Nephron (organoid): ENCODE measurements at regions not wholly inside any gene's neighbourhood (a gene's known extent, or its start where the extent isn't known, plus 50 kb on each side); places are given as distances from the start of the nearest gene placed in this dataset.

Experiments used
- H3K27ac Mint-ChIP-seq, 3 experiments: 2 replicates each; pipeline ENCODE4 v1.8.0; 2020; ENCODE audit warnings: mixed read lengths in 3 of 3, mild to moderate bottlenecking in 2 of 3, moderate library complexity in 1 of 3
- H3K27me3 Mint-ChIP-seq: 2 replicates; pipeline ENCODE4 v1.8.0; 2021; ENCODE audit warnings: low read depth, mild to moderate bottlenecking, moderate library complexity, mixed read lengths
- H3K36me3 Mint-ChIP-seq: 2 replicates; pipeline ENCODE4 v1.8.0; 2020; ENCODE audit warnings: low read depth, mixed read lengths
- H3K4me1 Mint-ChIP-seq: 2 replicates; pipeline ENCODE4 v1.8.0; 2020; ENCODE audit warnings: mixed read lengths
- H3K4me3 Mint-ChIP-seq, 3 experiments: 2 replicates each; pipeline ENCODE4 v1.8.0; 2020; ENCODE audit warnings: mild to moderate bottlenecking in 3 of 3, mixed read lengths in 3 of 3, moderate library complexity in 2 of 3
- H3K9me3 Mint-ChIP-seq: 2 replicates; pipeline ENCODE4 v1.8.0; 2020; ENCODE audit warnings: mixed read lengths
- TF ChIP-seq, protein P1 (sequence below), 3 experiments: fragments of 200-600 bp; sonication (generic); IDR thresholded peaks; one replicate each; pipeline ENCODE4 v1.5.0; 2021; ENCODE audit warnings: antibody characterized with exemption in 3 of 3; ENCODE audit not compliant: unreplicated experiment in 3 of 3

DNA sequence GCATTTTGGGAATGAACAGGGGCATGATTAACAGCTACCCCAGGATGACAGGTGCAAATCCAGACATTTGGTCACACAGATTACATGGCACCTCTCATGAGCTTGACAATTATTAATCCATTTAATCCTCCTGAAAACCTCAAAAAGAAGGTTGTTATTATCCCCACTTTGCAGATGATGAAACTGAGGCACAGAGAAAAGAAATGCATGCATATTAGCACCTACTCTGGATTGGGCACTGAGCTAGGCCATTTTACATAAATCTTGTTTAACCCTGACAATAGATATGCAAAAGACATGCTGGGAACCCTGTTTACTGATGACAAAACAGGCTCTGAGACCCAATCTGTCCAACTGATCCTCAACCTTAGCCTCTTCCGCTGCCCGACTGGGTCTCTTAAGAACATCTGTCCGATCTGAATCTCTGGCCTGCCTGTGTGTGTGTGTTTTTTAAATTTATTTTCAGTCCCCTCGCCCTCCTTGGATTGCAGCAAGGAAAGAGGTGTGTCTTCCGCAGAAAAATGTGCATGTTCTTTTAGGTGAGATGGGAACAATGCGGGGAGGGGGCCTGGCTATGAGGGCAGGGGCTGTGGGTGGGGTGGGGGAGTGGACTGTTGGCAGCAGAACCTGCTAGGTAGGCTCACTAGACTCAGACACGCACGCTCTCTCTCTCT lies 162.5 kb downstream of the WNT7A start:
- TF ChIP-seq, protein P1, sequence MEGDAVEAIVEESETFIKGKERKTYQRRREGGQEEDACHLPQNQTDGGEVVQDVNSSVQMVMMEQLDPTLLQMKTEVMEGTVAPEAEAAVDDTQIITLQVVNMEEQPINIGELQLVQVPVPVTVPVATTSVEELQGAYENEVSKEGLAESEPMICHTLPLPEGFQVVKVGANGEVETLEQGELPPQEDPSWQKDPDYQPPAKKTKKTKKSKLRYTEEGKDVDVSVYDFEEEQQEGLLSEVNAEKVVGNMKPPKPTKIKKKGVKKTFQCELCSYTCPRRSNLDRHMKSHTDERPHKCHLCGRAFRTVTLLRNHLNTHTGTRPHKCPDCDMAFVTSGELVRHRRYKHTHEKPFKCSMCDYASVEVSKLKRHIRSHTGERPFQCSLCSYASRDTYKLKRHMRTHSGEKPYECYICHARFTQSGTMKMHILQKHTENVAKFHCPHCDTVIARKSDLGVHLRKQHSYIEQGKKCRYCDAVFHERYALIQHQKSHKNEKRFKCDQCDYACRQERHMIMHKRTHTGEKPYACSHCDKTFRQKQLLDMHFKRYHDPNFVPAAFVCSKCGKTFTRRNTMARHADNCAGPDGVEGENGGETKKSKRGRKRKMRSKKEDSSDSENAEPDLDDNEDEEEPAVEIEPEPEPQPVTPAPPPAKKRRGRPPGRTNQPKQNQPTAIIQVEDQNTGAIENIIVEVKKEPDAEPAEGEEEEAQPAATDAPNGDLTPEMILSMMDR (IDR thresholded peaks at IDR 0.05; ENCODE audit: unreplicated experiment in 3 of 3) = no peak
- no peaks in the 10 kb centered on the region for H3K36me3 Mint-ChIP-seq
- H3K27me3 Mint-ChIP-seq = peaks cover 16% of the 10 kb centered on the region
- H3K4me3 Mint-ChIP-seq = no peak overlapping the region
- peaks cover 18% of the 10 kb centered on the region for H3K9me3 Mint-ChIP-seq
- H3K4me1 Mint-ChIP-seq = no peaks in the 10 kb centered on the region
- H3K27ac Mint-ChIP-seq = no peak overlapping the region

DNA sequence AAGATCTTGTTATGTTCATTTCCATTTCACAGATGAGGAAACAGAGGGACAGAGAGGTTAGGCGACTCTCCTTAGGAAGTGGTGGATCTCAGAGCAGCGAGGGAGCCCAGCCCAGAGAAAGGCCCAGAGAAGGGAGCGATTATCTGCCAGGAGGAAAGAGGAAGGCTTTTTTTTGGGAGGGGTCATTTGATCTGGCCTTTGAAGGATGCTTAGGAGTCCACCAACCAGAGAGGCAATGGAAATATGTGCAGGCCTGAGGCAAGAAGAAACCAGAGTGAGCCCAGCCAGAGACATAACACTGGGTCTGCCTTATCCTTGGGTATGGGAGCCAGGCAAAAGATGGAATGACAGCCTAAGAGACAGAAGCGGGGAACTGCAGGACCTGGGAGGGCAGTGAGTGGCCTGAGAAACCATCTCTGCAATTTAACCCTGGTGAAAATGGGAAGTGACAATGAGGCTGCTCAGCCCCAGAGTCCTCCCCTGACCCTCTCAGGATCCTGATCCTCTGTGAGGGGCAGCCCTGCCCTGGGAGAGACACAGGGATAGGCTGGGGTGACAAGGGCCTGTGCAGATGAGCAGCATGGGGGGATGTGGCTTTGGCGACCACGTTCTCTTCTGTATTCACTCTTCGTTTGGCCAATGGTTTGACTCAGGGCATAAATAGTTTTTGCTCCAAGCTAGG lies 163.2 kb downstream of the WNT7A start:
- TF ChIP-seq, protein P1 (IDR thresholded peaks at IDR 0.05; ENCODE audit: unreplicated experiment in 3 of 3) = no peak
- H3K27me3 Mint-ChIP-seq = peaks cover 19% of the 10 kb centered on the region
- H3K27ac Mint-ChIP-seq = no peak overlapping the region
- no peaks in the 10 kb centered on the region for H3K36me3 Mint-ChIP-seq
- no peak overlapping the region for H3K4me3 Mint-ChIP-seq
- H3K9me3 Mint-ChIP-seq = peaks cover 19% of the 10 kb centered on the region
- H3K4me1 Mint-ChIP-seq = no peaks in the 10 kb centered on the region

DNA sequence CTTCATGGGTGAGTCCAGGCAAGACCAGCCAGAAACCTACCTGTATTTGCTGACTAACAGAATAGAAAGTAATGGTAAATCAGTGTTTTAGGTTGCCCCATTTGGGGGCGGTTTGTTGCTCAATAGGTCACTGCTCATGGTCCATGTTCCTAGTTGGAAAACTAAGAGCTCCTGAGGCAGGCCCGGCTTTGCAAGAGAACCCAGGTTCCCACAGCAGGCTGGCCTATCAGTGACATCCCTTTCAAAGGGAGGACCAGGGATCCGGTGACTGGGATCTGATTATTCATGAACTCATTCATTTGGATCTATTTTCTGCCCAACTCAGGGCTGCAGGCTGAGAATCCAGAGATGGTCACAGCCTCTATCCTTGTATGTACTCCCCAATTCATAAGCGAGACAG lies 163.9 kb downstream of the WNT7A start:
- H3K27me3 Mint-ChIP-seq = peaks cover 26% of the 10 kb centered on the region
- H3K9me3 Mint-ChIP-seq = peaks cover 26% of the 10 kb centered on the region
- no peak overlapping the region for H3K27ac Mint-ChIP-seq
- H3K4me3 Mint-ChIP-seq = no peak overlapping the region
- no peaks in the 10 kb centered on the region for H3K4me1 Mint-ChIP-seq
- no peaks in the 10 kb centered on the region for H3K36me3 Mint-ChIP-seq
- TF ChIP-seq, protein P1 (IDR thresholded peaks at IDR 0.05; ENCODE audit: unreplicated experiment in 3 of 3) = no peak

DNA sequence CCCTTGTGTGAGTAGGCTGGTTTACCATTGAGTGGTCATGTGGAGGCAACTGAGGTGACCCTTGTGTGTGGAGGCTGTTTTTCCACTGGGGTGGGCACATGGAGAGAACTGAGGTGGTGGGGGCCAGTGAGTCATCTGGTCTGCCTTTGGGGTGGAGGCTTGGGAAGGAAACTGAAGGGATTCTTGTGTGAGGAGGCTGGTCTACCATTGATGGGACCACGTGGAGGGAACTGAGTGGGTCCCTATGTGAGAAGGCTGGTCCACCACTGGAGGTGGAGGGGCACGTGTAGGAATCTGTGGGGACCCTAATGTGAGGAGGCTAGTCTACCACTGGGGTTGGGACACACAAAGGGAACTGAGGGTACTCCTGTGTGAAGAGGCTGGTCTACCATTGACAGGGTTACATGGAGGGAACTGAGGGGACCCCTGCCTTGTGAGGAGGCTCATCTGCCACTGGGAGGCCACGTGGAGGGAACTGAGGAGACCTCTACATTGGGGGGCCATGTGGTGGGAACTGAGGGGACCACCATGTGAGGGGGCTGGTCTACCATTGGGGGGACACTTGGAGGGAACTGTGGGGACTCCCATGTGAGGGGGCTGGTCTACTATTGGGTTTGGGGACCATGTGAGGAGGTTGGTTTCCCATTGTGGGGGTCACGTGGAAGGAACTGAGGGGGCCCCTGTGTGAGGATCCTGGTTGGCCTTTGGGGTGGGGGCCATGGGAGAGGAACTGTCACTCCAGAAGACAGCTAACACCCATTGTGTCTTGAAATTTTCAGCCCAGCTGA lies 164.5 kb downstream of the WNT7A start:
- no peaks in the 10 kb centered on the region for H3K4me1 Mint-ChIP-seq
- no peak overlapping the region for H3K27ac Mint-ChIP-seq
- H3K27me3 Mint-ChIP-seq = peaks cover 32% of the 10 kb centered on the region
- H3K36me3 Mint-ChIP-seq = no peaks in the 10 kb centered on the region
- H3K9me3 Mint-ChIP-seq = peaks cover 32% of the 10 kb centered on the region
- no peak overlapping the region for H3K4me3 Mint-ChIP-seq
- TF ChIP-seq, protein P1 (IDR thresholded peaks at IDR 0.05; ENCODE audit: unreplicated experiment in 3 of 3) = no peak

DNA sequence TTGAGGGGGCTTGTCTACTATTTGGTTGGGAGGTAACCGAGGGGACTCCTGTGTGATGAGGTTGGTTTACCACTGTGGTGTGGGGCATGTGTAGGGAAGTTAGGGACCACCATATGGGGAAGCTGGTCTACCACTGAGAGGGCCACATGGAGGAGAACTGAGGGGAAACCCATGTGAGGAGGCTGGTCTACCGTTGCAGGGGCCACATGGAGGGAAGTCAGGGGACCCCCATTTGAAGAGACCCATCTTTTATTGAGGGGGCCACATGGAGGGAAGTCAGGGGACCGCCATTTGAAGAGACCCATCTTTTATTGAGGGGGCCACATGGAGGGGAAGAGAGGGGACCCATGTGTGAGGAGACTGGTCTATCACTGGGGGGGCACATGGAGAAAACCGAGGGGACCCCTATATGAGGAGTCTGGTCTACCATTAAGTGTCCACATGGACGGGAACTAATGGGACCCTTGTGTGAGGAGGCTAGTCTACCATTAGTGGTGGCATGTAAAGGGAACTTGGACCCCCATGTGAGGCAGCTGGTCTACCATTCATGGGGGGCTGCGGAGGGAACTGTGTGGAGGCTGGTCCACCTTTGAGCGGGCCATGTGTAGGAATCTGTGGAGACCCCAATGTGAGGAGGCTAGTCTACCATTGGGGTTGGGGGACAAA lies 165.5 kb downstream of the FBLN2 start:
- TF ChIP-seq, protein P1 (IDR thresholded peaks at IDR 0.05; ENCODE audit: unreplicated experiment in 3 of 3) = no peak
- Mint-ChIP-seq H3K4me3 (no peak overlapping the region), H3K9me3 (peaks cover 39% of the 10 kb centered on the region), H3K27ac (no peak overlapping the region), H3K27me3 (peaks cover 42% of the 10 kb centered on the region), H3K36me3 (no peaks in the 10 kb centered on the region), H3K4me1 (no peaks in the 10 kb centered on the region)
